HepG2 (cell line): ENCODE measurements at regions not wholly inside any gene's neighbourhood (a gene's known extent, or its start where the extent isn't known, plus 50 kb on each side); places are given as distances from the start of the nearest gene placed in this dataset.

ENCODE experiments used
- ATAC-seq: fragments of 200-7000 bp; cut with Tn5 transposase; 3 replicates; pipeline ENCODE4 v1.9.1; 2020; ENCODE audit warnings: mild to moderate bottlenecking, moderate library complexity
- BruUV-seq: library from RNA; stranded (reverse); fragments of 400-500 nt; replicated peaks from 2 replicates; lab custom pipeline; 2021; lab: Mats Ljungman, UMichigan
- CTCF ChIA-PET: fragments of 300-600 bp; formaldehyde crosslinking; extraction: SDS; loops from one replicate; lab custom pipeline; 2021; ENCODE audit warnings: low total read pairs, inconsistent platforms, low intra/inter-chr PET ratio; lab: Yijun Ruan, JAX
- POLR2A ChIA-PET: fragments of 350-600 bp; sonication (Branson Sonifier 250); formaldehyde crosslinking; loops from one replicate; lab custom pipeline; 2020; ENCODE audit warnings: antibody characterized with exemption, inconsistent platforms; lab: Yijun Ruan, JAX
- DNase-seq: peaks from one replicate; pipeline ENCODE4 v3.0.0-alpha.2; 2015; ENCODE audit warnings: low spot score
- FAIRE-seq: peaks from 3 replicates; lab custom pipeline; 2011; peaks lifted over from hg19 to GRCh38; lab: Jason Lieb, UNC
- H2AFZ ChIP-seq: one replicate; pipeline ENCODE4 v1.6.1; 2011; ENCODE audit warnings: low read length, inconsistent platforms
- H3K27ac ChIP-seq: fragments of 300-600 bp; 3 replicates; pipeline ENCODE4 v1.8.0; 2011; ENCODE audit warnings: mixed run types, mild to moderate bottlenecking, mixed read lengths, low read length, inconsistent platforms; ENCODE audit not compliant: insufficient read depth; ENCODE audit errors: extremely low read length
- H3K27me3 ChIP-seq, 2 experiments: fragments of 200-600 bp in 1 of 2; 2 replicates in 1 of 2; 3 replicates in 1 of 2; pipeline versions ENCODE4 v1.6.0 to v1.8.0; 2011; ENCODE audit warnings: low read length in 2 of 2, mild to moderate bottlenecking in 2 of 2, moderate library complexity in 2 of 2, inconsistent platforms in 1 of 2; ENCODE audit not compliant: insufficient read depth in 2 of 2, control insufficient read depth in 1 of 2
- H3K36me3 ChIP-seq, 2 experiments: fragments of 200-600 bp in 1 of 2; replicated peaks in 1 of 2; 2 replicates in 1 of 2; 3 replicates in 1 of 2; pipeline versions ENCODE4 v1.5.1 to v1.8.0; 2011; ENCODE audit warnings: low read length in 2 of 2, inconsistent platforms in 1 of 2; ENCODE audit not compliant: insufficient read depth in 2 of 2, control insufficient read depth in 1 of 2
- H3K4me1 ChIP-seq: 2 replicates; pipeline ENCODE4 v1.5.1; 2012; ENCODE audit warnings: low read length, inconsistent platforms; ENCODE audit not compliant: insufficient read depth
- H3K4me2 ChIP-seq: 2 replicates; pipeline ENCODE4 v1.6.0; 2011; ENCODE audit warnings: low read depth, low read length, inconsistent platforms
- H3K4me3 ChIP-seq, 3 experiments: fragments of 200-600 bp in 1 of 3; sonication (generic), shearing (Covaris generic) in 1 of 3; replicated peaks in 1 of 3; 2 replicates each; pipeline ENCODE4 v1.5.1; 2011 to 2016; ENCODE audit warnings: low read length in 3 of 3, inconsistent platforms in 2 of 3, low read depth in 2 of 3, mild to moderate bottlenecking in 2 of 3, control low read depth in 1 of 3, mixed read lengths in 1 of 3; ENCODE audit not compliant: insufficient read depth in 1 of 3
- H3K79me2 ChIP-seq: one replicate; pipeline ENCODE4 v1.6.1; 2011; ENCODE audit warnings: low read length, inconsistent platforms; ENCODE audit not compliant: insufficient read depth
- H3K9ac ChIP-seq: 2 replicates; pipeline ENCODE4 v1.6.0; 2011; ENCODE audit warnings: mild to moderate bottlenecking, low read depth, low read length, inconsistent platforms; ENCODE audit not compliant: insufficient read depth
- H3K9me3 ChIP-seq: 2 replicates; pipeline ENCODE4 v1.5.1; 2012; ENCODE audit warnings: mild to moderate bottlenecking, low read length
- H4K20me1 ChIP-seq: 2 replicates; pipeline ENCODE4 v1.6.0; 2011; ENCODE audit warnings: inconsistent platforms, mild to moderate bottlenecking, low read length, moderate library complexity; ENCODE audit not compliant: insufficient read depth
- AFF4 ChIP-seq: sonication (generic); formaldehyde crosslinking; IDR thresholded peaks from 2 replicates; pipeline ENCODE4 v1.4.0; 2020; ENCODE audit warnings: missing genetic modification reagents
- ATF7 ChIP-seq, 2 experiments: fragments of 450-650 bp in 1 of 2; sonication (generic) in 1 of 2; formaldehyde crosslinking in 1 of 2; IDR thresholded peaks; 2 replicates each; pipeline versions ENCODE4 v1.4.0 to v1.6.1; 2016 to 2020; ENCODE audit warnings: antibody characterized with exemption in 1 of 2, mild to moderate bottlenecking in 1 of 2, missing genetic modification reagents in 1 of 2
- CSRNP2 ChIP-seq: sonication (generic); formaldehyde crosslinking; conservative IDR thresholded peaks from 2 replicates; pipeline ENCODE4 v1.8.0; 2022; ENCODE audit warnings: low read depth, missing genetic modification reagents
- E2F1 ChIP-seq: sonication (generic); formaldehyde crosslinking; IDR thresholded peaks from 2 replicates; pipeline ENCODE4 v1.5.0; 2020; ENCODE audit warnings: missing genetic modification reagents
- JDP2 ChIP-seq: sonication (generic); formaldehyde crosslinking; IDR thresholded peaks from 2 replicates; pipeline ENCODE4 v1.8.1; 2022; ENCODE audit warnings: missing genetic modification reagents, borderline replicate concordance
- KLF15 ChIP-seq: sonication (generic); formaldehyde crosslinking; IDR thresholded peaks from 2 replicates; pipeline ENCODE4 v1.8.1; 2023; ENCODE audit warnings: borderline replicate concordance, mild to moderate bottlenecking, inconsistent platforms, missing genetic modification reagents, mixed read lengths
- KMT2B ChIP-seq: IDR thresholded peaks from 2 replicates; pipeline ENCODE4 v1.6.1; 2016; ENCODE audit warnings: missing genetic modification reagents, missing compliant biosample characterization
- MTA1 ChIP-seq: sonication (generic); formaldehyde crosslinking; IDR thresholded peaks from 2 replicates; pipeline ENCODE4 v1.4.0; 2020; ENCODE audit warnings: missing genetic modification reagents, mild to moderate bottlenecking, borderline replicate concordance
- MXD1 ChIP-seq: sonication (generic); formaldehyde crosslinking; IDR thresholded peaks from 2 replicates; pipeline ENCODE4 v1.4.0; 2020; ENCODE audit warnings: mild to moderate bottlenecking, missing genetic modification reagents
- RCOR2 ChIP-seq: IDR thresholded peaks from 2 replicates; pipeline ENCODE4 v1.6.1; 2016; ENCODE audit warnings: missing biosample characterization, missing genetic modification reagents
- RFXANK ChIP-seq: IDR thresholded peaks from 2 replicates; pipeline ENCODE4 v1.6.1; 2016
- RNF219 ChIP-seq: sonication (generic); formaldehyde crosslinking; IDR thresholded peaks from 2 replicates; pipeline ENCODE4 v1.5.0; 2020; ENCODE audit warnings: mild to moderate bottlenecking, missing genetic modification reagents
- SMAD9 ChIP-seq: sonication (generic); formaldehyde crosslinking; IDR thresholded peaks from 2 replicates; pipeline ENCODE4 v1.5.1; 2020; ENCODE audit warnings: mild to moderate bottlenecking, missing genetic modification reagents
- SPEN ChIP-seq: sonication (generic); formaldehyde crosslinking; IDR thresholded peaks from 2 replicates; pipeline ENCODE4 v1.5.1; 2020; ENCODE audit warnings: low read depth, mild to moderate bottlenecking, missing genetic modification reagents
- SYNCRIP ChIP-seq: fragments of 200-400 bp; formaldehyde crosslinking; IDR thresholded peaks from 2 replicates; pipeline ENCODE4 v1.6.1; 2018; ENCODE audit warnings: mild to moderate bottlenecking, low read depth, low read length; ENCODE audit not compliant: insufficient read depth
- TCF7 ChIP-seq: sonication (generic); IDR thresholded peaks from 2 replicates; pipeline ENCODE4 v1.6.1; 2016; ENCODE audit warnings: antibody characterized with exemption, low read depth
- TOE1 ChIP-seq: sonication (generic); formaldehyde crosslinking; IDR thresholded peaks from 2 replicates; pipeline ENCODE4 v1.4.0; 2020; ENCODE audit warnings: mild to moderate bottlenecking, missing genetic modification reagents
- in situ Hi-C: cut with HindIII; loops from 2 replicates; pipeline ENCODE4 v1.10.0; 2017; ENCODE audit warnings: low pct_unique_long_range_greater_than_20kb; ENCODE audit not compliant: extremely low pct_ligation_motif_present
- intact Hi-C: fragments of 100-400 bp; cut with micrococcal nuclease; formaldehyde crosslinking; loops from one replicate; pipeline ENCODE4 v1.10.0; 2022; ENCODE audit not compliant: unreplicated experiment

- Histone ChIP-seq H3K27me3 (no peaks in the 10 kb centered on the region), H3K4me1 (no peaks in the 10 kb centered on the region), H3K79me2 (no peaks in the 10 kb centered on the region), H2AFZ (no peak overlapping the region), H3K9ac (no peak overlapping the region), H4K20me1 (no peaks in the 10 kb centered on the region; the same call in 1 of the 2 replicates), H3K9me3 (no peaks in the 10 kb centered on the region), H3K4me2 (no peak overlapping the region), H3K4me3 (no peak overlapping the region), H3K27ac (no peak overlapping the region), H3K36me3 (no peaks in the 10 kb centered on the region)
- no TSS peak for BruUV-seq
- intact Hi-C loops (no loop called here), in situ Hi-C loops (no loop called here)
- no peak for ATAC-seq
- TF ChIP-seq MTA1 (no peak), TOE1 (CRISPR knock-in tag) (no peak), KLF15 (no peak), SMAD9 (CRISPR knock-in tag) (no peak), TCF7 (no peak), AFF4 (CRISPR knock-in tag) (no peak), MXD1 (CRISPR knock-in tag) (no peak), RCOR2 (CRISPR knock-in tag) (no peak), KMT2B (no peak), RFXANK (CRISPR knock-in tag) (no peak), SPEN (no peak), JDP2 (CRISPR knock-in tag) (no peak), RNF219 (CRISPR knock-in tag) (no peak), ATF7 (IDR thresholded peaks at IDR 0.05) (no peak), ATF7 (CRISPR knock-in tag; IDR thresholded peaks at IDR 0.05) (no peak), E2F1 (no peak), SYNCRIP (no peak), CSRNP2 (no peak)
- no peak for DNase-seq
- POLR2A ChIA-PET: no interaction called here
- no peak for FAIRE-seq
- CTCF ChIA-PET: no interaction called here
These were observed 358.7 kb upstream of the TFPI start for GRCh38 chr2:187912950-187913349.
